MCF 10A (cell line): ENCODE measurements at regions not wholly inside any gene's neighbourhood (a gene's known extent, or its start where the extent isn't known, plus 50 kb on each side); places are given as distances from the start of the nearest gene placed in this dataset.

Source experiments
- BruUV-seq: library from RNA; stranded (reverse); fragments of 400-500 nt; replicated peaks from 2 replicates; lab custom pipeline; 2021; lab: Mats Ljungman, UMichigan
- CTCF ChIA-PET: fragments of 300-600 bp; sonication (Branson Sonifier 250); formaldehyde crosslinking; extraction: SDS; loops from one replicate; lab custom pipeline; 2021; ENCODE audit warnings: antibody characterized with exemption, inconsistent platforms; lab: Yijun Ruan, JAX
- POLR2A ChIA-PET: fragments of 300-600, 350-650 bp; sonication (Branson Sonifier 250); formaldehyde crosslinking; extraction: SDS; loops from one replicate; lab custom pipeline; 2020; ENCODE audit warnings: antibody characterized with exemption, inconsistent platforms; lab: Yijun Ruan, JAX
- DNase-seq: peaks from one replicate; pipeline ENCODE4 v3.0.0-alpha.2; 2018; ENCODE audit not compliant: unreplicated experiment
- H3K27ac Mint-ChIP-seq: one replicate; pipeline ENCODE4 v1.8.0; 2022; ENCODE audit warnings: mild to moderate bottlenecking, low read depth, mixed read lengths; ENCODE audit not compliant: unreplicated experiment
- H3K27me3 Mint-ChIP-seq: one replicate; pipeline ENCODE4 v1.8.0; 2022; ENCODE audit warnings: mixed read lengths; ENCODE audit not compliant: insufficient read depth, unreplicated experiment
- H3K36me3 Mint-ChIP-seq: one replicate; pipeline ENCODE4 v1.8.0; 2022; ENCODE audit warnings: mild to moderate bottlenecking, moderate library complexity, mixed read lengths; ENCODE audit not compliant: insufficient read depth, unreplicated experiment
- H3K4me1 Mint-ChIP-seq: one replicate; pipeline ENCODE4 v1.8.0; 2022; ENCODE audit warnings: mixed read lengths; ENCODE audit not compliant: insufficient read depth, unreplicated experiment
- H3K4me3 Mint-ChIP-seq: one replicate; pipeline ENCODE4 v1.8.0; 2022; ENCODE audit warnings: mild to moderate bottlenecking, moderate library complexity, mixed read lengths; ENCODE audit not compliant: unreplicated experiment
- H3K9me3 Mint-ChIP-seq: one replicate; pipeline ENCODE4 v1.8.0; 2022; ENCODE audit warnings: mixed read lengths; ENCODE audit not compliant: unreplicated experiment
- CTCF ChIP-seq: fragments of 200-600 bp; IDR thresholded peaks from one replicate; pipeline ENCODE4 v1.8.0; 2022; ENCODE audit warnings: antibody characterized with exemption, mild to moderate bottlenecking; ENCODE audit not compliant: unreplicated experiment
- intact Hi-C: fragments of 100-400 bp; cut with micrococcal nuclease; formaldehyde crosslinking; loops from 2 replicates; pipeline ENCODE4 v1.14.1; 2022

GRCh38 chr2:152894051-152894450 is 175.6 kb downstream of the ARL6IP6 start:
- BruUV-seq = no TSS peak
- Mint-ChIP-seq H3K27ac (no peak overlapping the region), H3K4me3 (no peak overlapping the region), H3K9me3 (peaks cover 8% of the 10 kb centered on the region), H3K27me3 (no peaks in the 10 kb centered on the region), H3K36me3 (no peaks in the 10 kb centered on the region), H3K4me1 (no peaks in the 10 kb centered on the region)
- TF ChIP-seq CTCF = no peak
- POLR2A ChIA-PET = no interaction called here
- CTCF ChIA-PET = no interaction called here
- intact Hi-C loops = no loop called here
- no peak for DNase-seq

GRCh38 chr2:152890736-152891135 is 172.3 kb downstream of the ARL6IP6 start:
- CTCF ChIA-PET = interaction anchor here (0.6 kb wide), 2 partner anchors 459 to 1201 kb away, joined by 3 to 5 read pairs; no protein-coding TSS in a partner anchor

GRCh38 chr2:152883951-152884487 is 165.6 kb downstream of the ARL6IP6 start:
- ChIA-PET POLR2A (no interaction called here), CTCF (no interaction called here)
- H3K4me1 Mint-ChIP-seq = no peaks in the 10 kb centered on the region
- no peak for TF ChIP-seq CTCF
- H3K4me3 Mint-ChIP-seq = no peak overlapping the region
- no peaks in the 10 kb centered on the region for H3K9me3 Mint-ChIP-seq
- DNase-seq = no peak
- no peaks in the 10 kb centered on the region for H3K36me3 Mint-ChIP-seq
- no peaks in the 10 kb centered on the region for H3K27me3 Mint-ChIP-seq
- no peak overlapping the region for H3K27ac Mint-ChIP-seq
- intact Hi-C loops = no loop called here
- BruUV-seq = no TSS peak

More at GRCh38 chr2:152890736-152891135, 172.3 kb downstream of the ARL6IP6 start:
- no peak for DNase-seq
- H3K9me3 Mint-ChIP-seq = no peaks in the 10 kb centered on the region
- no TSS peak for BruUV-seq
- H3K27ac Mint-ChIP-seq = no peak overlapping the region
- H3K4me3 Mint-ChIP-seq = no peak overlapping the region
- no peaks in the 10 kb centered on the region for H3K36me3 Mint-ChIP-seq
- TF ChIP-seq CTCF = no peak
- intact Hi-C loops = no loop called here
- H3K27me3 Mint-ChIP-seq = no peaks in the 10 kb centered on the region
- H3K4me1 Mint-ChIP-seq = no peaks in the 10 kb centered on the region
- POLR2A ChIA-PET = interaction anchor here (0.7 kb wide), 1 partner anchor 35 kb away, joined by 3 read pairs; no protein-coding TSS in a partner anchor

GRCh38 chr2:152881527-152881926 is 163.1 kb downstream of the ARL6IP6 start:
- CTCF ChIA-PET = interaction anchor here (9.2 kb wide), 1 partner anchor 20 kb away, joined by 50 read pairs; no protein-coding TSS in a partner anchor
- Mint-ChIP-seq H3K4me1 (peaks cover 2% of the 10 kb centered on the region), H3K4me3 (no peak overlapping the region), H3K9me3 (no peaks in the 10 kb centered on the region), H3K27me3 (no peaks in the 10 kb centered on the region), H3K36me3 (no peaks in the 10 kb centered on the region), H3K27ac (no peak overlapping the region)
- intact Hi-C loops = no loop called here
- POLR2A ChIA-PET = no interaction called here
- TF ChIP-seq CTCF = no peak
- no peak for DNase-seq
- no TSS peak for BruUV-seq
